ENCODE measurements at regions not wholly inside any gene's neighbourhood (a gene's known extent, or its start where the extent isn't known, plus 50 kb on each side); places are given as distances from the start of the nearest gene placed in this dataset.

DNA sequence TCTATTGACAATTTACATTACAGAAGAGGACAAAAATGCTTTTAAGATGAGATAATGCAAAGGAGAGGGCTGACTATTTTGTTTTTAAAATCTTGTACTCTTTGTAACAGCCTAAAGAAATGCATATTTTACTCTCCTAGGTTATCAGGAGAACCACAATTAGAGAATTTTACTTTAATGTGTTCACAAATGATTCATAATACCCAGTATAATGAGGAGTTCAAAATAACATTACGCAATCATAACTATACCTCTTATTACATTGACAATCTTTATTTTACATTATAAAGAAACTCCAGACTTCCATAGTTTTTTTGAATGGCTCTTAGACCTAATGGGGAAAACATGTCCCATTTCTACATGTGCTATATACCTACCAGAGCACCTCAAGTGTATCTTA, 1089.7 kb downstream of the PCDH17 start:
- no peak overlapping the region for H3K4me2 ChIP-seq
- no peaks in the 10 kb centered on the region for H3F3A ChIP-seq (ENCODE audit: insufficient read depth, low read depth)
- DNase-seq = no peak
- ChIA-PET CTCF (no interaction called here), POLR2A (ENCODE audit: unreplicated experiment) (no interaction called here)
- TF ChIP-seq EZH2 (IDR thresholded peaks at IDR 0.05; ENCODE audit: low read depth) = no peak
- TF ChIP-seq, protein P1, sequence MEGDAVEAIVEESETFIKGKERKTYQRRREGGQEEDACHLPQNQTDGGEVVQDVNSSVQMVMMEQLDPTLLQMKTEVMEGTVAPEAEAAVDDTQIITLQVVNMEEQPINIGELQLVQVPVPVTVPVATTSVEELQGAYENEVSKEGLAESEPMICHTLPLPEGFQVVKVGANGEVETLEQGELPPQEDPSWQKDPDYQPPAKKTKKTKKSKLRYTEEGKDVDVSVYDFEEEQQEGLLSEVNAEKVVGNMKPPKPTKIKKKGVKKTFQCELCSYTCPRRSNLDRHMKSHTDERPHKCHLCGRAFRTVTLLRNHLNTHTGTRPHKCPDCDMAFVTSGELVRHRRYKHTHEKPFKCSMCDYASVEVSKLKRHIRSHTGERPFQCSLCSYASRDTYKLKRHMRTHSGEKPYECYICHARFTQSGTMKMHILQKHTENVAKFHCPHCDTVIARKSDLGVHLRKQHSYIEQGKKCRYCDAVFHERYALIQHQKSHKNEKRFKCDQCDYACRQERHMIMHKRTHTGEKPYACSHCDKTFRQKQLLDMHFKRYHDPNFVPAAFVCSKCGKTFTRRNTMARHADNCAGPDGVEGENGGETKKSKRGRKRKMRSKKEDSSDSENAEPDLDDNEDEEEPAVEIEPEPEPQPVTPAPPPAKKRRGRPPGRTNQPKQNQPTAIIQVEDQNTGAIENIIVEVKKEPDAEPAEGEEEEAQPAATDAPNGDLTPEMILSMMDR (conservative IDR thresholded peaks at IDR 0.05) = no peak
- H3K27ac ChIP-seq = no peak overlapping the region
- H2AFZ ChIP-seq = no peak overlapping the region
- intact Hi-C loops (cut with micrococcal nuclease; ENCODE audit: unreplicated experiment) = no loop called here
- H3K79me2 ChIP-seq (ENCODE audit: low read depth) = no peaks in the 10 kb centered on the region
- H3K4me1 ChIP-seq (replicated peaks; ENCODE audit: insufficient read depth) = no peaks in the 10 kb centered on the region
- H3K9me3 ChIP-seq (ENCODE audit: insufficient read depth, low read depth) = no peaks in the 10 kb centered on the region
- no peaks in the 10 kb centered on the region for H4K20me1 ChIP-seq (ENCODE audit: insufficient read depth)
- BruUV-seq (replicated peaks) = no TSS peak
- no peaks in the 10 kb centered on the region for H3K9me2 ChIP-seq (ENCODE audit: insufficient read depth)
- H3K27me3 ChIP-seq (ENCODE audit: insufficient read depth, low read depth) = no peaks in the 10 kb centered on the region
- no peak overlapping the region for H3K4me3 ChIP-seq
- H3K36me3 ChIP-seq (ENCODE audit: low read depth) = no peaks in the 10 kb centered on the region

DNA sequence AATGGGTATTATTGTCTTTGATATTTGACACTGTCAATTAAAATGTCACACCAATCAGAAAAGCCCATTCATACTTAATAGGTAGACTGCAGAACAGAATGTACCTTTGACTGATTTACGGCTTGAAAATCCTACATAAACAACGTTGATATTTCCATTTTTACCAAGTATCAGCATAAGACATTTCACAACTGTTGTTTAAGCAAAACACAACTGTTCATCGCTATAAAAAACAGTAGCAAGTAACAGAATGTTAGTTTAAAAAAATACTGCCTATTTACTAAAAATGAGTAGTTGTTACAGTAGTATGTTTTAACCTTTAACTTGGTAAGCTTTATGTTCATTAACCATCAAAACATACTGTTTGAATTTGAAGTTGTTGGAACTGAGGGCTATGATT, 1096.6 kb downstream of the PCDH17 start:
- POLR2A ChIA-PET (ENCODE audit: unreplicated experiment) = no interaction called here

DNA sequence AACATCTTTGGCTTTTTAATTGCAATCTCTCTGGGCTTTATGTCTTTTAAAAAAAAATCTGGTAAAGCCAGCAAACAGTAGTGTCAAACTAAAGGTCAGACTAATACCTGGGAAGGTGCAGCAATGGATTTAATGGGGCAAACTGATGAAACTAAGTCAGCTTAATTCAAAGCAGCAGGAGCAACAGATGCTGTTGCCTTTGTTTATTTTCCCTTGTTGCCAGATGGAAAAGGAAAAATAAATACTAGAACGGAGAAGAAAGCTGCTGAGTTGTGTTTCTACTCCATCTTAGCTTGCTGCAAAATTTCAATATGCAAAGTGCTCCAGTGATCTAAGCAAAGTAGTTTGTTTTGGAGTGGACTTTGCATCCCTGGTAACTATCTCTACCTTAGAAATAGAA, 1097.8 kb downstream of the PCDH17 start:
- Histone ChIP-seq H2AFZ (no peak overlapping the region), H4K20me1 (ENCODE audit: insufficient read depth) (no peaks in the 10 kb centered on the region), H3K27me3 (ENCODE audit: insufficient read depth, low read depth) (no peaks in the 10 kb centered on the region), H3K9me2 (ENCODE audit: insufficient read depth) (no peaks in the 10 kb centered on the region), H3K4me3 (no peak overlapping the region), H3K4me1 (replicated peaks; ENCODE audit: insufficient read depth) (no peaks in the 10 kb centered on the region), H3K79me2 (ENCODE audit: low read depth) (no peaks in the 10 kb centered on the region), H3F3A (ENCODE audit: insufficient read depth, low read depth) (no peaks in the 10 kb centered on the region), H3K36me3 (ENCODE audit: low read depth) (no peaks in the 10 kb centered on the region), H3K4me2 (no peak overlapping the region), H3K27ac (no peak overlapping the region), H3K9me3 (ENCODE audit: insufficient read depth, low read depth) (no peaks in the 10 kb centered on the region)
- no peak for TF ChIP-seq EZH2 (IDR thresholded peaks at IDR 0.05; ENCODE audit: low read depth)
- TF ChIP-seq, protein P1 (conservative IDR thresholded peaks at IDR 0.05) = no peak
- intact Hi-C loops (cut with micrococcal nuclease; ENCODE audit: unreplicated experiment) = no loop called here
- no peak for DNase-seq
- POLR2A ChIA-PET (ENCODE audit: unreplicated experiment) = no interaction called here
- no TSS peak for BruUV-seq (replicated peaks)
- CTCF ChIA-PET = no interaction called here

More for the DNA sequence above, 1096.6 kb downstream of the PCDH17 start:
- Histone ChIP-seq H3K9me3 (ENCODE audit: insufficient read depth, low read depth) (no peaks in the 10 kb centered on the region), H3K4me3 (no peak overlapping the region), H3F3A (ENCODE audit: insufficient read depth, low read depth) (no peaks in the 10 kb centered on the region), H2AFZ (no peak overlapping the region), H3K27ac (no peak overlapping the region), H3K36me3 (ENCODE audit: low read depth) (no peaks in the 10 kb centered on the region), H3K9me2 (ENCODE audit: insufficient read depth) (no peaks in the 10 kb centered on the region), H3K79me2 (ENCODE audit: low read depth) (no peaks in the 10 kb centered on the region), H4K20me1 (ENCODE audit: insufficient read depth) (no peaks in the 10 kb centered on the region), H3K27me3 (ENCODE audit: insufficient read depth, low read depth) (no peaks in the 10 kb centered on the region), H3K4me2 (no peak overlapping the region), H3K4me1 (replicated peaks; ENCODE audit: insufficient read depth) (no peaks in the 10 kb centered on the region)
- TF ChIP-seq EZH2 (IDR thresholded peaks at IDR 0.05; ENCODE audit: low read depth) = no peak
- TF ChIP-seq, protein P1 (conservative IDR thresholded peaks at IDR 0.05) = no peak
- CTCF ChIA-PET = no interaction called here
- no TSS peak for BruUV-seq (replicated peaks)
- no peak for DNase-seq
- intact Hi-C loops (cut with micrococcal nuclease; ENCODE audit: unreplicated experiment) = no loop called here
